C4-2B (cell line): ENCODE measurements at regions not wholly inside any gene's neighbourhood (a gene's known extent, or its start where the extent isn't known, plus 50 kb on each side); places are given as distances from the start of the nearest gene placed in this dataset.
A peak's percentile ranks its signal among the peaks of the same experiment; 100 is the strongest.

Experiments used
- H3K27ac ChIP-seq: fragments of 450-650 bp; 2 replicates; pipeline ENCODE4 v1.5.1; 2017
- ZFX ChIP-seq: fragments of 450-650 bp; IDR thresholded peaks from 2 replicates; pipeline ENCODE4 v1.6.1; 2017
- TF ChIP-seq, protein P1 (sequence below): fragments of 450-650 bp; conservative IDR thresholded peaks from 2 replicates; pipeline ENCODE4 v1.5.1; 2017; ENCODE audit warnings: mild to moderate bottlenecking

GRCh38 chr18:9025091-9025838, 77.2 kb upstream of the NDUFV2 start:
- no peak overlapping the region for H3K27ac ChIP-seq
- TF ChIP-seq, protein P1, sequence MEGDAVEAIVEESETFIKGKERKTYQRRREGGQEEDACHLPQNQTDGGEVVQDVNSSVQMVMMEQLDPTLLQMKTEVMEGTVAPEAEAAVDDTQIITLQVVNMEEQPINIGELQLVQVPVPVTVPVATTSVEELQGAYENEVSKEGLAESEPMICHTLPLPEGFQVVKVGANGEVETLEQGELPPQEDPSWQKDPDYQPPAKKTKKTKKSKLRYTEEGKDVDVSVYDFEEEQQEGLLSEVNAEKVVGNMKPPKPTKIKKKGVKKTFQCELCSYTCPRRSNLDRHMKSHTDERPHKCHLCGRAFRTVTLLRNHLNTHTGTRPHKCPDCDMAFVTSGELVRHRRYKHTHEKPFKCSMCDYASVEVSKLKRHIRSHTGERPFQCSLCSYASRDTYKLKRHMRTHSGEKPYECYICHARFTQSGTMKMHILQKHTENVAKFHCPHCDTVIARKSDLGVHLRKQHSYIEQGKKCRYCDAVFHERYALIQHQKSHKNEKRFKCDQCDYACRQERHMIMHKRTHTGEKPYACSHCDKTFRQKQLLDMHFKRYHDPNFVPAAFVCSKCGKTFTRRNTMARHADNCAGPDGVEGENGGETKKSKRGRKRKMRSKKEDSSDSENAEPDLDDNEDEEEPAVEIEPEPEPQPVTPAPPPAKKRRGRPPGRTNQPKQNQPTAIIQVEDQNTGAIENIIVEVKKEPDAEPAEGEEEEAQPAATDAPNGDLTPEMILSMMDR = no peak

GRCh38 chr18:9029131-9029530, 73.4 kb upstream of the NDUFV2 start:
- no peak for TF ChIP-seq ZFX
- TF ChIP-seq, protein P1 = no peak

GRCh38 chr18:9032519-9032918, 70.0 kb upstream of the NDUFV2 start:
- H3K27ac ChIP-seq = no peak overlapping the region
- TF ChIP-seq, protein P1 = no peak
- no peak for TF ChIP-seq ZFX

More at GRCh38 chr18:9029131-9029530, 73.4 kb upstream of the NDUFV2 start:
- no peak overlapping the region for H3K27ac ChIP-seq

DNA sequence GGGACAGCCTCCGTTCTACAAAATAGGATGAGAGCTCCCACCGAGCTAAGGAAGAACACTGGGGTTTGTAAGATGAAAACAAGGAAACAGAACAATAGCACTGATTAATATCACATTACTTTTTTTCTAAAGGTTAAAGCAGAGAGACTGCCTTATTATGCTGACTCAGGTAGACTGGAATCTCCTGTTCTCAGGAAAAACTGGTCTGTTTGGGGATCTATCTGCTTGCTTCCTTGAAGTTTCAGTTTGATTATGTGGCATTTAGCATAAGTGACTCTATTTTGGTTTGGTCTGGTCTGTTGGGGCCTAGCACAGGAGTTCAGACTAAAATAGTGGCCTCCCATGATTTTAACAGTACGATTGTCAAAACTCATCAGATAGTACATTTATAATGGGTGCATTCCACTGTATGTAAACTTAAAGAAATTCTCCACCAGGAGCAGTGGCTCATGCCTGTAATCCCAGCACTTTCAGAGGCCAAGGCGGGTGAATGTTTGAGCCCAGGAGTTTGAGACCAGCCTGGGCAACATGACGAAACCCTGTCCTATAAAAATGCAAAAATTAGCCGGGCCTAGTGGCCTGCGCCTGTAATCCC, 64.1 kb upstream of the NDUFV2 start:
- peak overlapping the region; percentile 56 for H3K27ac ChIP-seq
- no peak for TF ChIP-seq ZFX
- TF ChIP-seq, protein P1 = no peak

DNA sequence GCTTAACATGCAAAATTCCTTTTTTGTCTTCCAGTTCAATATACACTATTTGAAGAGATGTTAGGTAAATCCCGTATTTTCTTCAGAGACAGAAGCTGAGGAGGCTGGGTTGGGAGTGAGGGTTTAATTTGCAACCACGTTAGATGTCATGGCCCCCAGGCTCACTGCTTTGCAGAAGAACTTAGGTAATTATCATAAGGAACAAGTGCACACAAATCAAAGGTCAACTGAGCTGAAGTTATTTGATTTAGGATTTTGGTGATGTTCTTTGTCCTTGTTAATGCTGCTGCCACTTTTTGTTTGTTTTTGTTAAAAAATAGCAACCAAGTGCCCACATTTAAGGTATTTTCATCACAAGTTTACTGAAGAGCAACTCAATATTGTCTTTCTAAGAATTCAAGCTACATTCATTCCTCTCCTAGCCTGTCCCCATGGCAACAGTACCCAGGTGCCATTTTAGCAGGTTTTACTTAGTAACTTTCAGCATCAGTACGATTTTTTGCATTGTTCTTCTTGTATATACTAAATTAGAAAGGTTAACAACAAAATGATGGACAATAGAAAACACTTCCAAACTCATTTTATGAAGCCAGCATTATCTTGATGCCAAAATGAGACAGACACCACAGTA, 62.9 kb upstream of the NDUFV2 start:
- TF ChIP-seq ZFX = no peak
- TF ChIP-seq, protein P1 = no peak
- H3K27ac ChIP-seq = no peak overlapping the region

DNA sequence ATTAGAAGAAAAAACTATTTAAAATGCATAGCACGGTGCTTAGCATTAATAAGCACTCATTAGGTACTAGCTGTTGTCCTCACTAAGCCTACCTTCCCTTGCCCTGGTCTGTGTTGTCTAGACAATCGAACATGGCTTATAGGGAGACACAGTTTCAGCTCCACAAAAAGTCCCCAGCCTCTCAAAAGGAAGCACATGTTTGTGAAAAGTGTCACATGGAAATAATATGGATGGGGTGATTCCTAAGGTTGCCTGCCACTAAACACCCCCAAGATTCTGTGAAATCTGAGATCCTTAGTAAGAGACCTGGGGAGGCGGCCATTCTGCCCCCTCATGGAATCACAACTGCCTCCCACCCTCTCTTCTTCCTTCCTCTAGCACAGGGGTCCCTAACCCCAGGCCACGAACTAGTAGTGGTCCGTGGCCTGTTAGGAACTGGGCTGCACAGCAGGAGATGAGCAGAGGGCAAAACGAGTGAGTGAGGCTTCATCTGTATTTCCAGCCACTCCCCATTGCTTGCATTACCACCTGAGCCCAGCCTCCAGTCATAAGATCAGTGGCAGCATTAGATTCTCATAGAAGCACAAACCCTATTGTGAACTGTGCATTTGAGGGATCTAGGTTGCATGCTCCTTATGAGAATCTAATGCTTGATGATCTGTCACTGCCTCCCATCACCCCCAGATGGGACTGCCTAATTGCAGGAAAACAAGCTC, 59.6 kb upstream of the NDUFV2 start:
- TF ChIP-seq, protein P1 = no peak
- TF ChIP-seq ZFX = no peak
- H3K27ac ChIP-seq = no peak overlapping the region

DNA sequence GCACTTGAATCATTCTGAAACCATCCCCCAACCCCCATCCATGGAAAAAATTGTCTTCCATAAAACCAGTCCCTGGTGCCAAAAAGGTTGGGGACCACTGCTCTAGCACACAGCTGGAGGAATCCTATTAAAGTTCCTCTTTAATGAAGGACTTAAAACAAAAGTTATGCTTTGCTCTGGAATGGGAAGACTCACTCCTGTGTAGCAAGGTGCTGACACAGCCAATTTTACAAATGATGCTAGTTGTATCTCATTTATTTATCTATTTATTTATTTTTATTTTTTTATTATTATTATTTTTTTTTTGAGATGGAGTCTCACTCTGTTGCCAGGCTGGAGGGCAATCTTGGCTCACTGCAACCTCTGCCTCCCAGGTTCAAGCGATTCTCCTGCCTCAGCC, 58.9 kb upstream of the NDUFV2 start:
- no peak for TF ChIP-seq ZFX
- TF ChIP-seq, protein P1 = no peak
- H3K27ac ChIP-seq = no peak overlapping the region
